GM04503 (cell line): ENCODE measurements at regions not wholly inside any gene's neighbourhood (a gene's known extent, or its start where the extent isn't known, plus 50 kb on each side); places are given as distances from the start of the nearest gene placed in this dataset.
"Not testable (repeated sequence)": the region's sequence is repeated elsewhere in the genome, so short reads cannot be mapped to it uniquely, and the experiment has no call there.

Experiments
- DNase-seq: peaks from one replicate; pipeline ENCODE4 v3.0.0-alpha.2; 2012; ENCODE audit warnings: low read depth

DNA sequence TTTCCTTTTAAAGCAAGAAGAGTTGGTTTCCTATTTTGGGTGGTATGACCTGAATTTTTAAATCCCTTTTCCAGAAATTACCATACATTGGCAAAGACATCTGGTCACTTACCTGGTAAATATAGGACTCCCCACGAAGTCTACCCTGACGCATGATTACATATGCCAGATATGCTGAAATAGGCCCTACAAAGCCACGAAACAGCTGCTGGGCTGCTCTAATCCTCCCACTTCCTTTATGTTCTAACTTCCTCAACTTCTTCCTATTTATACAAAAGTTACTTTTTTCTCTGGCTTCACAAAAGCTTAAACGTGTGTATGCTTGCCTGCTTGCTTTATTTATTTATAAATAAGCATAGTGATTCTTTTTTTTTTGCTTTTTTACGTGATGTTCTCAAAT is 186.0 kb upstream of the EPHA4 start:
- no peak for DNase-seq

DNA sequence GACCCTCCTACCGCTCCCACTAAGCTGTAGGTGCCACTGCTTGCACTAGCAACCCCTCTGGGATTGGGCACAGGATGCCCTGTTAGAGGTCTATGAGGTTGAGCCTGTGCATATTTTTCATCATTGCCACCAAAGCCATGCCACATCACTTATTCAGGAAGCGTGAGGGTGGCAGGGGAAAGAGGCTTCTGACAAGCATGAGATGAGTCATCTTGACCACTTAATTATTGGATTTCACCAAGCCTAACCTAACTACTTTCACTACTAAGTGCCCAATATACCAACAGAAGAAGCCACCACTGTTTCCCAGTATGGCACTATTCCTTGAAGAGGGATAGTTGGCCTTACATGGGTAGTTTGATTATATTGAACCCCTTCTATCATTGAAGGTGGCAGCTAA is 181.3 kb upstream of the EPHA4 start:
- no peak for DNase-seq

DNA sequence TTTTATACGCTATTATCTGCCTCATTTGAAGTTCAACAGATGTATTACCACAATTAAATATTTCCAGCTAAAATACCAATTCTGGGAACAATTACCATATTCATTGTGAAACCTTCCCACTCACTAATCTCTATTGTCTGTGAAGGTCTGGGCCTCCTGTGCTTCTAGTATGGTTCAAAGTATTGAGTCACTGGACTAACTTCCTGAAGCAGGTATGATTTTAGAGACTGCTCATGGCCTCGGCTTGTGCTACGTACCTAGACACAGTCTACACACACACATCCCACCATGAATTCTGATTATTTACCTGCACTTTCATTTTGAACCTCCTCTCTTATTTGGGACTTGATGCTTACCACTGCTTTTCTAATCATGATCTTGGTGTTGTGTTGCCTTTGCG is 180.7 kb upstream of the EPHA4 start:
- no peak for DNase-seq

DNA sequence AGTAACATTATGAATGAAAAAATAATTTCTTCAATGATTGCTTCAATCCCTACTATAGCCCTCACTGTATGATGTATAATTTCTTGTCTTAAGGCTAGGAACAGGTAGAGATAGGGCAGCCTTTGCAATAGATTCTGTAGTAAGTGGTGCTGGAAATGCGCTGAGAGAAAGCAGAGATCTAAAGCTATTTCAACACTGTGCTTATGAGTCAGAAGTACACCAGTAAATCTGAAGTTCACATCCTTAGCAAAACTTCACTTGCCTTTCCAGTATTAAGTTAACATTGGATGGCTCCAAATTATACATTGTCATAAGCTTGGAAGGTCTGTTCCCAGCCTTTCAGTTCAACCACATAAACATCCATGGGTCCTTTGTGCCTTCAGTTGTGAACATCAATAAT is 178.2 kb upstream of the EPHA4 start:
- no peak for DNase-seq

DNA sequence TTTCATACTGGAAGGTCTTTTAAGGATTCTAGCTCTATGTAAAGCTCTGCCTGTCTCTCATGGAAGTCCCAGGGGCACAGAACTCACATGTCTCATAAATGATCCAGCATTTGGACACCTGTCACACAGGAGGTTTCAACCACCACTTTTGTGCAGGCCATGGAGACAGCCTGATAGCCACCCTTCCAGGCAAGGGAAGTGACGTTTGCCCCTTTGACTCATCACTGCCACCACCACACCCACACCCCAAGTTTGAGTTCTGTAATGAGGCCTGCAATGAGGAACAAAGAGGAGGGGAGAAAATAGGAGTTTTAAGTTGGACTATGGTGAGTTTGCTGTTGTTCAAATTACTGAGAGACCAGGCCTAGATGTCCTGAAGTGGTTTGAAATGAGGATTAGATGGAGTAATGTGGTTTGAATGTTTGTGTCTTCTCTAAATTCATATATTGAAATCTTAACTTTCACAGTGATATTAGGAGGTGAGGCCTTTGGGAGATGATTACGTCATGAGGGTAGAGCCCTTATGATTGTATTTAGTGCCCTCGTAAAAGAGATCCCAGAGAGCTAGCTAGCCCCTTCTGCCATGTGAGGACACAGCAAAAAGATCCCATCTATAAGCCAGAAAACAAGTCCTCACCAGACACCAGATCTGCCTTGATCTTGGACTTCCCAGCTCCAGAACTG is 175.3 kb upstream of the EPHA4 start:
- DNase-seq = no peak

DNA sequence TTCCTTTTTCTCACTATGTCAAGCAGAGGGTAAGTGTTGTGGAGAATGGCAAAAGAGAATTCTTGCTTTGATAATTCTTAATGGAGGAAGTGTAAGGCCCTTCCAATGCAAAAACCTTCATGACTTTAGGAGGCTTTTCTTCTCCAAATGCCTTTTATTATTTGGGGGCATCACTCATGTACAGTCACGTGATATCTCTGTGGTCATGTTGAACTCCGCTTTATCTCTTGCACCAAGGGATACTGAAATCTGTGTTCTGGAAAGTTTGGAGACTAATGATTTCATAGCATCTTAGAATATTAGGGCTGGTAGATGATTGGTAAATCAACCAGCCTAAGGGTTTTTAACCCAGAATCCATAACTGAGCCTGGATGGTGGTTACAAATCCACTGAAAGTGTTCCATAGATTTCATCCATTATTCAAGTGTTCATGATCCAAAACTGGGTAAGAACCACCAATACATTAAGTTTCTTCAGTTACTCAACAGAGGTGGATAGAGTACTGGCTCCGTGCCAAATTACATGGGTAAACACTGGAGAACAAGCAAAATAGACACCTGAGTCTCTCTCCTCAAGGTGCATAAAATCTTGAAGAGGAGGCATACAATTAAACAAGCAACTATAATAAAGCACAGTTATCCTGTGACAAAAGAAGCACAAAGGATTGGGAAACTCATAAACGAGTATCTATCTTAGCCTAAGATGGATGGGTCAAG is 169.6 kb upstream of the EPHA4 start:
- DNase-seq = no peak

DNA sequence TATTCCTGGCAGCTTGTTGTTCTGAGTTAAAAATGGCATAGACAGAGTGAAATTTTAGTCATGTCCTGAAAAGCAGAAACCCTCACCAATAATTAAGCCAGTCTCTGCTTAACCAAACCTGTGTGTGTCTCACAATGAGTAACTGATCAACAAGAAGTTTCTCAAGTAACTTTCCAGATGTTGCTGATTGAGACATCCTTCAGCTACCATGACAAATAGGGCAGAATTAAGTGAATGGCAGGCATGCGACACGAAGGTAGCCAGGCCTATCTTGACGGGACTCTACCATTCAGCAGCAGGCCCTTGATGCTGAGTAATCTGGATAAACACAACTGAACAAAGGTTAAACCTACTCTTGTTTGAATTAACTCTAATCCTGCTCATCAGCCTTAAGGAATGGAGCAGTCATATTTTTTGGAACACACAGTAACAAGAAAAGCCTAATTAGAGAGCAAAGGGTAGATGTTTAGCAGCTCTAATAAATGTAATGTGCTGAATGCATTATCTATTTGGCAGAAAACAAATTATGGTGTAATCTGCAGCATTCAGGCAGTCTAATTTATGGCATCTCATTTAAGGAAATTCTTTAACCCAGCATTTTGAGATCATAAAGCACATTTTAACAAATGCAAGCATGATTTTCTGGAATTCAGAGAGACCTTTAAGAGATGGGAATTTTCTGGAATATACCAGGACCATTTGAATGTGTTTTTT is 159.5 kb upstream of the EPHA4 start:
- no peak for DNase-seq

DNA sequence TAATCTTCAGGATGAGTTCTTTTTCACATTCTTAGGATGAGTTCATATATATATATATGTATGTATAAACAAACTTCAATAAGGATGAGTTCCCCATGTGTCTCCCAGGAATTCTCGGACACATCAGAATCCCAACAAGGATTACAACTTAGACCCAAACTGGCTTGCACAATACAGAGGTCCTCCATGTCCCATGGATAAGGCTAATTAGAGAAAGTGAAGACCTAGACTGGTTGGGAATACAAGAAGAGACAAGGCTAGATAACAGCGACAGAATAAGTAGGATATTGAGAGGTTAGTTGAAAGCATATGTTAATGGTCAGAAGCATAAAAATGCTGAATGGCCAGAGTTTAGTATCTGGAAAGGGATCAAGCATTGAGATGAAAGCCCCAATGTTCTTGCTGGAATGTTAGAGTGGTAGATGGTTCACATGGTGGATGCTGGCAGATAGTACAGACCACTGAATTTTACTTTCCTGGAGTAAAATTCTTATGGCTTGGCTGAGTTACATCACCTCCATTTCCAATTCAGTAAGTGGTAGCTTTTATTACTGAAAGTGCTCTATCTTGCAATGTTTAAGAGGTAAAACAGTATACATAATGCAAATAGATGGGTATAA is 154.9 kb upstream of the EPHA4 start:
- no peak for DNase-seq

DNA sequence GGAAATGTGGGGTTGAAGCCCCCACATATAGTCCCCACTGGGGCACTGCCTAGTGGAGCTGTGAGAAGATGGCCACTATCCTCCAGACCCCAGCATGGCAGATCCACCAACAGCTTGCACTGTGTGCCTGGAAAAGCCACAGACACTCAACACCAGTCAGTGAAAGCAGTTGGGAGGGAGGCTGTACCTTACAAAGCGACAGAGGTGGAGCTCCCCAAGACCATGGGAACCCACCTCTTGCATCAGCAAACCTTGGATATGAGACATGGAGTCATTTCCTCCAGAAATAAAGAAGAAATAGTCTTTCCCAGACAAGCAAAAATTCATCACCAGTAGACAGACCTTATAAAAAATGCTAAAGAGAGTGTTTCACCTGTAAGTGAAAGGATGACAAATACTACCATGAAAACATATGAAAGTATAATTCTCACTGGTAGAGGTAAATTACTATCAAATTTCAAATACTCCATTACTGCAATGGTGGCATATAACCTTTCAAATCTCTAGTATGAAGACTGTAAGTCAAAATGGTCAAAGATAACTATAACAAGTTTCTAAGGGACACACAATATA is 152.6 kb upstream of the EPHA4 start:
- DNase-seq = no peak

DNA sequence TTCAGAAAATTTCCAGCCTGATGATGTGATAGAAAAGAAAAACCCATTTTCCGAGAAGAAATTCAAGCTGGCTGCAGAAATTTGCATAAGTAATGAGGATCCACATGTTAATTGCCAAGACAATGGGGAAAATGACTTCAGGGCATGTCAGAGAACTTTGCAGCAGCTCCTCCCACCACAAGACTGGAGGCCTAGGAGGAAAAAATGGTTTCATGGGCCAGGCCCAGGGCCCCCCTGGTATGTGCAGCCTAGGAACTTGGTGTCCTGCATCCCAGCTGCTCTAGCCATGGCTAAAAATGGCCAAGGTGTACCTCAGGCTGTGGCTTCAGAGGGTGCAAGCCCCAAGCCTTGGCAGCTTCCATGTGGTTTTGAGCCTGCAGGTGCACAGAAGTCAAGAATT is 152.0 kb upstream of the EPHA4 start:
- not testable (repeated sequence) for DNase-seq

DNA sequence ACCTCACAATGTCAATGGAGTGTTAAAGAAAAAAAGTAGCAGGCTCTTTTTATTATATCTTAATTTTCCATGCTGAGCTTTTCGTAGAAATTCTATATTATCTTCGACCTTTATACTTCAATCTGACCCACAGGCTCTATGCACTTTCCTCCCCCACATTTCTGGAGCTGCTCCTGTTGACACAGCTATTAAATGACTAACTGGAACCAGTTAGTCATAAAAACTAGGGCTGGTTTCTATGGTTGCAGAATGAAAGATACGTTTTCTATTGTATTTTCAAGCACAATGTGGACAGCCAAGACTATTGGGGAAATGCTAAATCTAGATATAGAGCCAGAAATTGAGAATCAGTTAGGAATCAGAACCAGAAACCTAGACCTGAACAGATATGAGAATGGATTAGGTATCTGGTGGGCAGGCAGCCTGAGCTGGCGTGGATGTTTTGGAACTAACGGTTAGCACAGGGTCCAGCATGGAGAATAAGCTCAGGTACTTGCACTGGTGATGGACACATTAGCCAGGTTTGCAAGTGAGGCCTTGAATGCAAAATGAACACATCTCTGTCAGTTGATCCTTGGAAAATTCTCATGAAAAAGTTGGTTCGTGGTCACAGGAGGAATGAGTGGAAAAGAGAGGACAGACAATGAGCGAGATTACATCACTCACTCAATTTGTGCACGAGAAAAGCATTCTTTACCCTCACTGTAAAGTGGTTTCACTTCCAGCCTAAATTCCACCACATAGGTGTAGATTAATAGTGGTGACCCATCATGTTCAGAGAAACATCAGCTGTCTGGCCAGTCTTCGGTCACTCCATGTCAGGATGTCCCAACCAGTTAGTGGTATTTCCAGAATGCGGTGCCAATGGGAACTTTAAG is 144.6 kb upstream of the EPHA4 start:
- DNase-seq = no peak

DNA sequence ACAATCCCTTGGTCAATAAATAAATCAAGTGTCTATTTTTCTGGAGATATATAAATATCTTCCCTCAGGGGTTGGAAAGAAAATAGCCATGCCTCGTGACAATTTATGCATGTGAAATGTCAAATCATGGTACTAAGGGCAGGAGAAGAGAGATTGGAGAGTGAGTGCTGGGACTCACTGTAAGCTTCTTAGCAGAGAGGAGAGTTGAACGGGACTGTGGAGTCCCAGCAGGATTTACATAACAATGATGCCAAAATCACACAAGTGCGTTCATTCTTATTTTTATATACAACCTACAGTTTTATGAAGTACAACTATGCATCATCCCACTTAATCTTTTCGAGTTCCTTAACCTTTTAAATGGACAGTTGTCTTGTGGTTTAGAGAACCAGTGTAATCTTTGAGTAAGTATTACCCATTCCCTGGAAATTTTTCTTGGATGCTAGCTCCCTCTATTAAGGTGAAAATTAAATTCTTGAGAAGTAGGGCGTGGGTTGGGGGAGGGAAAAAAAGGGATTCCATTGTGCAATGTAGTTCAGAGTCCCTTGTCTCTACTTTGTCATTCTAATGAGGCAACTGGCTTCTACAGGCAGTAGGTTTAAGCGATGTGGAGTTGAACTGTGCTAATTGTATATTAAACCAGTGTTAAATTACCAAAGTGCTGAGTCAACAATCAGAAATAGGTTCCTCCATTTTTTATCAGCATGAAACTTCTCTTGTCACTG is 143.6 kb upstream of the EPHA4 start:
- no peak for DNase-seq

DNA sequence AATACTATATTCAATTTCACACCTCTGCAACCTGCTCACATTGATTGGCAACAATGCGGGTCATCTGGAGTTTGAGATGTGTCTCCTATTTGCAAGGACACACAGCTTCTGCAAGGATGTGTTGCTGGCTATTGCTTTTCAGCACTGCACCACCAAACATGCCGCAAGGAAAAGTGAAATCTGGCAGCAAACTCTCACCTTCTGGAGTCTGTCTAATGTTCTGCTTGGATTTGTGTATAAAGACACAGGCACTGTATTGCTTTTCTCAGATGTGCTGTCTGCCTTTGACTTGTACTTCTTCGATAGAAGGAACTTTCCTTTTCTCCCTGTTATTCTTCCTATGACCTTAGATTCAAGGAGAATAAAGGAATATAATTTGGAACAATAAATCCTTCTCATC is 138.6 kb upstream of the EPHA4 start:
- DNase-seq = no peak

DNA sequence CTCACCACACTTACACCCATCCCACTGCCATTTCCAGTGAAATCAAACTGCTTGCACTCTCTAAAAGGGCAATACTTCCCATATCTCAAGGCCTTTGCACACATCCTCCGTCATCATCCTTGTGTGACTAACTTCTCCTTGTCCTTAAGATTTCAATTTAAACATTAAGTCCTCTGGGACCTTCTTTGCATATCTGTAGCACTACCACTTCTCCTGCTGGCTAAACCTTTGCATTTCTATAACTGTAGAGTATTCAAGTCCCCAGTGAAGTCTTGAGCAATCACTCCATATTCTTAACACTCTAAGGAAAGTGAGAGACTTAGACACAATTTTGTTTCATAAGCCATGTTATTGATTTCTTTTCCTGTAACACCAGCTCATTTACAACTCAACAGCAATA is 136.8 kb upstream of the EPHA4 start:
- DNase-seq = no peak

DNA sequence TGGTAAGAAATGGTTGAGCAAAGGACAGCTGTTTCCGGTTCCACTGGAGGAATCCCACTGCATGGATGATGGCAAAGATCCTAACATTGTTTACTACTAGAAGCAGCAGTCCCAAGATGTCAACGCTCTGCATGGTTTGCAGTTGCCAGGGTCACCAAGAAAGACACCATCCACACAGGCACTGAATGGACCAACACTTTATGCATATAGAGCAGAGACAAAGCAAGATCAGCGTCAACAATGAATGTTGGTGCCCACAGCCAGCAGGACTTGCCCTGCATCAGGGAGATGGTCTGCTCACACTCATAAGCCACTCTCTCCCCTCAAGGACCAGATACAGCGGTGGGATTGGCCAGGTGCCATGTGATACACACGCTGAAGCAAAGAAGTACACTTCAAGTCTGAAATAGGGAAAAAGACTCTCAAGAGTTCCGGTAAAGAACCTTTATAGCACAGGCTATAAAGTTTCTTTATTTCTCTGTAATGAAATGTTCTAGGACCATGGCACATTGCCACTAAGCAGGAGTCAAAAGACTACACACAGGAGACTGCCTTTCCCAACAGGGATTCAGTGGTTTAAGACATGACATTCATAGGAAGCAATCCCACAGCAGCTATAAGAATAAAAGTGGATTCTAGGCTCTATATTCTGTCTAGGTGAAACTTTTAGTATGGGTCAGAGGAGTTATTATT is 133.2 kb upstream of the EPHA4 start:
- no peak for DNase-seq

DNA sequence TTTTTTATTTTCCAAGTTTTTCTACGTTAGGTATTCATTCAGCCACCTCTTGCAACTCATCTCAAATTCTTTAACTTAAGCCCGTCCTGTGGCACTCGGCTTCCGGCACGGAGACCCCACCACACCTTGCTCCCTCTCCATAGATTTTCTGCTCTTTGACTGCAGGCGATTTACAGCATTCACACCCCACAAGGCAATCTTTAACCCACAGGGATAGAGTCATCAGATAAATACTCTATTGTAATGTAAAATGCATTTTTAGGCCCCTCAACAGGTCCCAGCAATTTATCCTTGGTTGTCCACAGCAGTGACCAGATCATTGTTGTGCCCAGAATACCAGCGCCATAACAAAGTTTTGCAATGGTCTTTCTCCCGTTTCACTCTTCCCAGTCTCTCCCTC is 132.3 kb upstream of the EPHA4 start:
- no peak for DNase-seq

DNA sequence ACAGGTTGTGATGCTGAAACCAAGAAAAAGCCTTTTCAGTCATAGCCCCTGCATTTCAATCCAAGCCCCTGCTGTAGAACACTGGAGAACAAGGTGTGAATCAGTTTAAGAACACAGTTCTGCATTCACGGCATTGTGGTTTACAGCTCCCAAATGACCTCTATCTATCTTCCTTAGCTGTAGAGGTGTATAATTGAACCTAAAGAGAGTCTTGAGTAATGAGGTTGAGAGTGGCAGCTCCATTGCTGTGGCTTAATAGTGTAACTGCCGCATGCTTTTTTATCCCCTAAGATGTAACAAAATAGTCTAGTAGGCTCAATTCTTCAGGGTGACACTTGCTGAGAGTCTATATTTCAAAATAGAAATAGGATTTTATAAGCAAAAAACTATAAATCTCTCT is 121.3 kb upstream of the EPHA4 start:
- no peak for DNase-seq

DNA sequence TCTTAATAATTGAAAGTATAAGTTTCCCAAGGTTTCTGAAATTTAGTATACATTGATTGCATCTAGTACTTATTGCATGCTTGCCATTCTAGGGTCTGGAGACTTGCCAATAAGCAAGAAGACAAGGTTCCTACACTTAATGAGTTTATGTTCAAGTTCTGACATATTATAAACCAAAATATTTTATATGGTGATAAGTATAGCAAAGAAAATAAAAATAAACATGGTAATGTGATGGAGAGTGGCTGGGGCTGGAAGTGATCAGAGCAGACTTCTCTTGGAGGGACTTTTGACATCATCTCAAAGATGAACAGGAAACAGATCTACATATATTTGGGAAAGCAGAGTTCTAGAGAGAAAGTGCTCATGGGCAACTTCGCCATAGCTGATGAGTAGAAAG is 119.5 kb upstream of the EPHA4 start:
- DNase-seq = no peak

DNA sequence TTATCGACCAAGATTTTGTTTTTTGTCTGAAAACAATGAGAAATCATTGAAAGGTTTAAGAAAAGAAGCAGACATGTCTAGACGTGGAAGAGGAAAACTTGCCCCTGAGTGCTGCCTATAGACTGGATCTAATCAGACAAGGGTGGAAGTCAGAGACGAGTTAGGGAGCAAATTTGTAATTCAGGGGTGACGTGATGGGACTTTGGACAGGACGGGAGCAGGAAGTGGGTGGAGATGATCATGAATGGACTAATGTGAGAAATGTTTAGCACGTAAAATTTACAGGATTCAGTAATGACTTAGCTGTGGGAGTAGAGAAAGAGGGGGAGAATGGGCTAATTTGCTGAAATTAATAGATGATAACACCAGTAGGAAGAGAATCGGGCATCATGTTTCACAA is 117.0 kb upstream of the EPHA4 start:
- no peak for DNase-seq

DNA sequence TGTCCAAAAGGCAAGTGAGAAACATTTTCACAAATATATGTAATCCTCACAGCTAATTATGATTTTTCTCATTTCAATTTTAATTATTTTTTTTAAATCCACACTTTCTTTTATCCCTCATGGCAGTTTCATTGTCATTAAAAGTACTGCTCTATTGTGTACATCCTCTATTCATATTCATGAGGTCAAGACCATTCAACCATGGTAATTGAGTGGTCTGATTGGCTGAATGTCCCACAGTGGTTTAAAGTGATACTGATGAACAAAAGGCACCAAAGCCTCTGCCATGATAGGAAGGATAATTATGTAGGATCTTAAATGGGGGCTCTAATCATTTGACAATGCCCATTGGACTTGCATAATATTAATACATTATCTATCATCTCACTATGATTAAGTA is 108.4 kb upstream of the EPHA4 start:
- DNase-seq = no peak
